A549 (cell line): ENCODE measurements at regions not wholly inside any gene's neighbourhood (a gene's known extent, or its start where the extent isn't known, plus 50 kb on each side); places are given as distances from the start of the nearest gene placed in this dataset.

Experiments used
- ATAC-seq, 2 experiments: fragments of 200-7000 bp in 1 of 2; fragments of >200 bp in 1 of 2; cut with Nextera tagmentation in 1 of 2; cut with Tn5 transposase in 1 of 2; 3 replicates each; pipeline versions ENCODE4 v1.8.0 to v1.9.1; 2018 to 2020; ENCODE audit warnings: mild to moderate bottlenecking in 1 of 2, moderate library complexity in 1 of 2
- CTCF ChIA-PET: fragments of 300-600 bp; sonication (Branson Sonifier 250); formaldehyde crosslinking; extraction: SDS; loops from one replicate; lab custom pipeline; 2021; ENCODE audit warnings: antibody characterized with exemption, inconsistent platforms; lab: Yijun Ruan, JAX
- POLR2A ChIA-PET: fragments of 350-600 bp; formaldehyde crosslinking; extraction: SDS; loops from one replicate; lab custom pipeline; 2021; ENCODE audit warnings: antibody characterized with exemption, inconsistent platforms; lab: Yijun Ruan, JAX
- DNase-seq, 2 experiments: peaks; one replicate each; pipeline versions ENCODE4 v3.0.0 to v3.0.0-alpha.2; 2011 to 2016; ENCODE audit warnings: low read depth in 1 of 2, low spot score in 1 of 2
- FAIRE-seq: peaks from 2 replicates; lab custom pipeline; 2011; peaks lifted over from hg19 to GRCh38; lab: Jason Lieb, UNC
- H3K27ac ChIP-seq, 2 experiments: fragments of >200 bp; sonication (Bioruptor Twin); formaldehyde crosslinking; 3 replicates each; pipeline ENCODE4 v1.5.1; 2016 to 2017
- H3K4me1 ChIP-seq: fragments of >200 bp; sonication (Bioruptor Twin); formaldehyde crosslinking; 3 replicates; pipeline ENCODE4 v1.6.1; 2016
- H3K4me2 ChIP-seq: fragments of >200 bp; sonication (Bioruptor Twin); formaldehyde crosslinking; 3 replicates; pipeline ENCODE4 v1.6.1; 2016
- H3K4me3 ChIP-seq: fragments of >200 bp; sonication (Bioruptor Twin); formaldehyde crosslinking; 3 replicates; pipeline ENCODE4 v1.5.1; 2016
- H3K9me3 ChIP-seq: fragments of >200 bp; sonication (Bioruptor Twin); formaldehyde crosslinking; 3 replicates; pipeline ENCODE4 v1.6.1; 2016
- CBX8 ChIP-seq: fragments of 200-600 bp; sonication (generic); IDR thresholded peaks from 2 replicates; pipeline ENCODE4 v1.6.1; 2016
- CHD2 ChIP-seq: fragments of 150-350 bp; IDR thresholded peaks from 2 replicates; pipeline ENCODE4 v1.6.1; 2014; ENCODE audit warnings: low read length; ENCODE audit not compliant: partially characterized antibody
- EHF ChIP-seq: fragments of 250-450 bp; sonication (Bioruptor Pico); IDR thresholded peaks from 2 replicates; pipeline ENCODE4 v1.5.0; 2020; ENCODE audit warnings: mild to moderate bottlenecking
- EHMT2 ChIP-seq: fragments of 200-600 bp; sonication (generic); IDR thresholded peaks from 2 replicates; pipeline ENCODE4 v1.6.1; 2016; ENCODE audit warnings: antibody characterized with exemption, low read depth, mild to moderate bottlenecking, moderate library complexity
- ELK1 ChIP-seq: fragments of 150-350 bp; IDR thresholded peaks from 2 replicates; pipeline ENCODE4 v1.6.1; 2014; ENCODE audit warnings: low read depth, mild to moderate bottlenecking, low read length
- ESRRA ChIP-seq: fragments of 150-350 bp; IDR thresholded peaks from 2 replicates; pipeline ENCODE4 v1.6.1; 2014; ENCODE audit warnings: mild to moderate bottlenecking, low read length, borderline replicate concordance
- FOSB ChIP-seq: fragments of 250-450 bp; sonication (Bioruptor Pico); IDR thresholded peaks from 2 replicates; pipeline ENCODE4 v1.5.0; 2020; ENCODE audit warnings: mild to moderate bottlenecking, moderate library complexity
- FOXS1 ChIP-seq: fragments of 250-450 bp; sonication (Bioruptor Pico); IDR thresholded peaks from 2 replicates; pipeline ENCODE4 v1.5.0; 2020; ENCODE audit warnings: mild to moderate bottlenecking, moderate library complexity
- HOXA7 ChIP-seq: fragments of 250-450 bp; sonication (Bioruptor Pico); IDR thresholded peaks from 2 replicates; pipeline ENCODE4 v1.5.0; 2020; ENCODE audit warnings: mild to moderate bottlenecking, moderate library complexity
- JUNB ChIP-seq: fragments of >200 bp; sonication (Bioruptor Twin); formaldehyde crosslinking; IDR thresholded peaks from 2 replicates; pipeline ENCODE4 v1.6.1; 2016
- KDM1A ChIP-seq: fragments of 200-600 bp; sonication (generic); IDR thresholded peaks from 2 replicates; pipeline ENCODE4 v1.6.1; 2016; ENCODE audit warnings: low read depth, mild to moderate bottlenecking
- MAZ ChIP-seq: fragments of 150-350 bp; IDR thresholded peaks from 2 replicates; pipeline ENCODE4 v1.6.1; 2014; ENCODE audit warnings: antibody characterized with exemption, low read depth, low read length, borderline replicate concordance
- MYC ChIP-seq: IDR thresholded peaks from 2 replicates; pipeline ENCODE4 v1.6.1; 2012; ENCODE audit warnings: mild to moderate bottlenecking, inconsistent platforms, low read length, improper control_type of control experiment, borderline replicate concordance
- POLR2A ChIP-seq: IDR thresholded peaks from 2 replicates; pipeline ENCODE4 v1.6.1; 2012; ENCODE audit warnings: mild to moderate bottlenecking, low read length
- POLR2AphosphoS2 ChIP-seq: conservative IDR thresholded peaks from 2 replicates; pipeline ENCODE4 v1.6.1; 2012; ENCODE audit warnings: low read length, improper control_type of control experiment, inconsistent platforms
- RCOR1 ChIP-seq: fragments of 150-350 bp; IDR thresholded peaks from 2 replicates; pipeline ENCODE4 v1.6.1; 2014; ENCODE audit warnings: antibody characterized with exemption, low read length, low read depth
- RNF2 ChIP-seq: fragments of 200-600 bp; sonication (generic); IDR thresholded peaks from 2 replicates; pipeline ENCODE4 v1.6.1; 2016; ENCODE audit warnings: low read depth, mild to moderate bottlenecking, antibody characterized with exemption, moderate library complexity, borderline replicate concordance
- SMC3 ChIP-seq: fragments of >200 bp; sonication (Bioruptor Twin); formaldehyde crosslinking; IDR thresholded peaks from 3 replicates; pipeline ENCODE4 v1.6.1; 2018; ENCODE audit warnings: inconsistent platforms
- TFCP2L1 ChIP-seq: fragments of 250-450 bp; sonication (Bioruptor Pico); IDR thresholded peaks from 2 replicates; pipeline ENCODE4 v1.5.0; 2021; ENCODE audit warnings: mild to moderate bottlenecking
- TP53 ChIP-seq: fragments of 250-450 bp; sonication (Bioruptor Pico); IDR thresholded peaks from 2 replicates; pipeline ENCODE4 v1.5.0; 2021; ENCODE audit warnings: mild to moderate bottlenecking, moderate library complexity
- USF2 ChIP-seq: fragments of 450-650 bp; IDR thresholded peaks from 2 replicates; pipeline ENCODE4 v1.6.1; 2014; ENCODE audit warnings: antibody characterized with exemption
- ZC3H11A ChIP-seq: fragments of 450-650 bp; IDR thresholded peaks from 2 replicates; pipeline ENCODE4 v1.6.1; 2014; ENCODE audit warnings: antibody characterized with exemption, mild to moderate bottlenecking
- ZFP36 ChIP-seq: fragments of 450-650 bp; IDR thresholded peaks from 2 replicates; pipeline ENCODE4 v1.6.1; 2014; ENCODE audit warnings: borderline replicate concordance; ENCODE audit not compliant: partially characterized antibody
- ZNF302 ChIP-seq: fragments of 250-450 bp; sonication (Bioruptor Pico); IDR thresholded peaks from 2 replicates; pipeline ENCODE4 v1.9.0; 2021; ENCODE audit warnings: inconsistent platforms, mild to moderate bottlenecking, moderate library complexity
- ZSCAN20 ChIP-seq: fragments of 250-450 bp; sonication (Bioruptor Pico); IDR thresholded peaks from 2 replicates; pipeline ENCODE4 v1.8.0; 2022; ENCODE audit warnings: mild to moderate bottlenecking, moderate library complexity
- WGBS: methylation state at CpG from one replicate; pipeline ENCODE4 v1.1.6; 2017; ENCODE audit errors: missing lambda C conversion rate; 5-methylcytosine and 5-hydroxymethylcytosine counted together
- TF ChIP-seq, protein P1 (sequence below): fragments of >200 bp; sonication (Bioruptor Twin); formaldehyde crosslinking; IDR thresholded peaks from 3 replicates; pipeline ENCODE4 v1.6.1; 2016

DNA sequence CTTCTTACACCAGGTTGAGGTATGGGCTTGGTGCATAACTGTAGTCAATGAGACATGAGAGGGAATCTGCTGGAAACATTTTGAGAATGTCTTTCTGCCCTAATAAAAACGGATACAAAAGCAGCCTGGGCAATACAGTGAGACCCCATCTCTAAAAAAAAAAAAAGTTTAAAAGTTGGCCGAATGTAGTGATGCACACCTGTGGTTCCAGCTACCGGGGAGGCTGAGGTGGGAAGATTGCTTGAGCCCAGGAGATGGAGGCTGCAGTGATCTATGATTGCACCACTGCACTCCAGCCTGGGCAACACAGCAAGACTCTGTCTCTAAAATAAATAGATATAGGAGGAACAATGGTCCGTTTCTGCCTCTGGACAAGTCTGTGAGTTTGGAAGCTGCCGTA lies 81.5 kb upstream of the FAM171A1 start:
- Histone ChIP-seq H3K27ac (no peak overlapping the region), H3K9me3 (0 out of 3 replicates have a peak, but pooled peaks cover 4% of the 10 kb centered on the region), H3K4me3 (no peak overlapping the region), H3K4me1 (no peaks in the 10 kb centered on the region), H3K4me2 (no peak overlapping the region)
- FAIRE-seq: no peak
- DNase-seq: no peak
- ATAC-seq: no peak
- TF ChIP-seq MYC (no peak), ZSCAN20 (CRISPR knock-in tag) (no peak), SMC3 (no peak), FOSB (CRISPR knock-in tag) (no peak), FOXS1 (CRISPR knock-in tag) (no peak), ZC3H11A (no peak), USF2 (no peak), KDM1A (no peak), ZNF302 (CRISPR knock-in tag) (no peak), RNF2 (no peak), EHF (no peak), MAZ (no peak), CBX8 (no peak), POLR2AphosphoS2 (no peak)
- 20% methylated on average over 5 of the region's 5 CpGs for WGBS
- ChIA-PET POLR2A (no interaction called here), CTCF (no interaction called here)

DNA sequence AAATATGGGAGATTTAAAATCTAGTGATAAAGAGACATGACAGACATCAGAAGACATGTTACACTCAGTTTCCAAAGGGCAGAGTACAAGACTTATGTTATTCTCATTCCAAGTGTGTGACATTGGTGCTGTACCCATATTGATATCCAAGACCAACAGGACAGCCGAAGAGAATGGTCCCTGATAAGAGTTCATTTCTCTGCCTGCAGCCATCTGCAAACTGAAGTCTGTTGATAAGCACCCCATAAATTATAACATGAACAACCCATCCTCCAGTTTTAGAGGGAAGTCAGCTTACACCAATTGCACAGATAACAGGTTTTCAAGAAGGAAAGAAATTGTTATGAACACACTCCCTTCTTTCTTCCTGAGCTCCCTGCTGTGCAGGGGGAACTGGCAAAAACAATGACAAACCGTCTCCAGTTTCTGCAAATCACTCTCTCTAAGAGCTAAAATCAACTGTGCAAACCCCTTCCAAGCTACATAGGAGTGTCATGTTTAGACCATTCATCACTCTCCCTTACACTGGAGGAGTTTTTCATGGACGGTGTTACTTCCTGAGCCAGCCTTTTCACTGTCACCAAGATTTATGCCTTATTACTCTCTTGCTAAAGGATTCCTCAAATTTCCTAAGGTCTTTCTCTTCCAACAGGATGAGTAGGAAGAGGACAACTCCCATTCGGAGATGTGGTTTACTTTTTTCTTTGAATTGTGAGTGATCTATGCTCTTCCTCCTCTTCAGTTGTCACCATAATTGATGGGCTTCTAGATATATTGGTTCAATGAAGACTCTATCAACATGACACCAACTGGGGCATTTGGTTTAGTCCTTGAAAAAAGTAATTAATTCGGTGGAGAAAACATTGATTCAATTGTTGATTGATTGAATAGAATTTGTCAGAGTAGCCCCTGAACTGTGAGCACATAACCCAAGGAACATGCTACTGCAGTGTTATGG lies 80.3 kb upstream of the FAM171A1 start:
- DNase-seq (no peak), FAIRE-seq (no peak), ATAC-seq (no peak)
- no peaks in the 10 kb centered on the region for H3K9me3 ChIP-seq
- no peaks in the 10 kb centered on the region for H3K4me1 ChIP-seq
- no peak overlapping the region for H3K4me3 ChIP-seq
- TF ChIP-seq SMC3 (no peak), EHF (no peak), RCOR1 (no peak)
- TF ChIP-seq, protein P1, sequence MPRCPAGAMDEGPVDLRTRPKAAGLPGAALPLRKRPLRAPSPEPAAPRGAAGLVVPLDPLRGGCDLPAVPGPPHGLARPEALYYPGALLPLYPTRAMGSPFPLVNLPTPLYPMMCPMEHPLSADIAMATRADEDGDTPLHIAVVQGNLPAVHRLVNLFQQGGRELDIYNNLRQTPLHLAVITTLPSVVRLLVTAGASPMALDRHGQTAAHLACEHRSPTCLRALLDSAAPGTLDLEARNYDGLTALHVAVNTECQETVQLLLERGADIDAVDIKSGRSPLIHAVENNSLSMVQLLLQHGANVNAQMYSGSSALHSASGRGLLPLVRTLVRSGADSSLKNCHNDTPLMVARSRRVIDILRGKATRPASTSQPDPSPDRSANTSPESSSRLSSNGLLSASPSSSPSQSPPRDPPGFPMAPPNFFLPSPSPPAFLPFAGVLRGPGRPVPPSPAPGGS: no peak
- 25% methylated on average over 5 of the region's 5 CpGs for WGBS
- POLR2A ChIA-PET: no interaction called here
- CTCF ChIA-PET: interaction anchor here (1.3 kb wide), 1 partner anchor 12 kb away, joined by 4 read pairs; no protein-coding TSS in a partner anchor
- H3K27ac ChIP-seq: no peak overlapping the region
- no peak overlapping the region for H3K4me2 ChIP-seq

- no peaks in the 10 kb centered on the region for H3K4me1 ChIP-seq
- no peak for FAIRE-seq
- no peaks in the 10 kb centered on the region for H3K9me3 ChIP-seq
- DNase-seq: no peak
- CTCF ChIA-PET: interaction anchor here (0.6 to 1.0 kb wide), 2 partner anchors 15 to 431 kb away, joined by 3 to 4 read pairs; no protein-coding TSS in a partner anchor
- ATAC-seq: no peak
- H3K4me2 ChIP-seq: no peak overlapping the region
- TF ChIP-seq ZC3H11A: no peak
- TF ChIP-seq RNF2: no peak
- TF ChIP-seq, all 56 proteins: peak for 0
- POLR2A ChIA-PET: no interaction called here
- WGBS: 67% methylated on average over 9 of the region's 9 CpGs
- no peak overlapping the region for H3K4me3 ChIP-seq
- no peak overlapping the region for H3K27ac ChIP-seq
These were observed 77.5 kb upstream of the FAM171A1 start for GRCh38 chr10:15448598-15448997.

- ChIA-PET POLR2A (no interaction called here), CTCF (interaction anchor here (0.6 to 2.5 kb wide), 4 partner anchors 10 to 285 kb away, joined by 3 to 10 read pairs (median 6); no protein-coding TSS in a partner anchor)
- WGBS: 93% methylated on average over 1 of the region's 1 CpG
- no peak for FAIRE-seq
- no peak for ATAC-seq
- H3K27ac ChIP-seq: no peak overlapping the region
- H3K9me3 ChIP-seq: no peaks in the 10 kb centered on the region
- H3K4me1 ChIP-seq: no peaks in the 10 kb centered on the region
- DNase-seq: no peak
- H3K4me3 ChIP-seq: no peak overlapping the region
- H3K4me2 ChIP-seq: no peak overlapping the region
- no peak for TF ChIP-seq ZFP36
- no peak for TF ChIP-seq POLR2A
- no peak for TF ChIP-seq HOXA7
- TF ChIP-seq TFCP2L1 (CRISPR knock-in tag): no peak
- TF ChIP-seq ZC3H11A: no peak
- no peak for TF ChIP-seq FOXS1 (CRISPR knock-in tag)
- TF ChIP-seq ESRRA: no peak
- no peak for TF ChIP-seq TP53 (CRISPR knock-in tag)
- no peak for TF ChIP-seq ELK1
- no peak for TF ChIP-seq EHMT2
- no peak for TF ChIP-seq RCOR1
- no peak for TF ChIP-seq CHD2
- TF ChIP-seq JUNB: no peak
These were observed 73.9 kb upstream of the FAM171A1 start for GRCh38 chr10:15445006-15445390.
